ENCODE measurements at regions not wholly inside any gene's neighbourhood (a gene's known extent, or its start where the extent isn't known, plus 50 kb on each side); places are given as distances from the start of the nearest gene placed in this dataset.
"Not testable (repeated sequence)": the region's sequence is repeated elsewhere in the genome, so short reads cannot be mapped to it uniquely, and the experiment has no call there.

- 0 out of 2 replicates have a peak, but pooled peaks have one; percentile 14 for TF ChIP-seq CTCF (conservative IDR thresholded peaks at IDR 0.05; ENCODE audit: low read depth, low read length)
- TF ChIP-seq MXI1 (IDR thresholded peaks at IDR 0.05; ENCODE audit: borderline replicate concordance, low read depth, low read length); POLR2A (IDR thresholded peaks at IDR 0.05; ENCODE audit: low read depth, low read length); CEBPB (IDR thresholded peaks at IDR 0.05; ENCODE audit: low read depth, low read length); RAD21 (IDR thresholded peaks at IDR 0.05; ENCODE audit: low read length); BHLHE40 (IDR thresholded peaks at IDR 0.05; ENCODE audit: low read depth, low read length); RFX5 (IDR thresholded peaks at IDR 0.05; ENCODE audit: low read depth, low read length); RCOR1 (IDR thresholded peaks at IDR 0.05; ENCODE audit: insufficient replicate concordance, low read length); SMC3 (IDR thresholded peaks at IDR 0.05; ENCODE audit: low read depth, low read length); MAZ (IDR thresholded peaks at IDR 0.05; ENCODE audit: borderline replicate concordance, low read depth, low read length): not testable (repeated sequence)
Observed at GRCh38 chr2:90087792-90088191, 1396.3 kb downstream of the RPIA start.
